Body of pancreas (tissue), 4 donors: ENCODE measurements at regions not wholly inside any gene's neighbourhood (a gene's known extent, or its start where the extent isn't known, plus 50 kb on each side); places are given as distances from the start of the nearest gene placed in this dataset.

Experiments
- ATAC-seq: fragments of 150-250 bp; one replicate; pipeline ENCODE4 v1.9.1; 2016
- DNase-seq, 4 donors: peaks; one replicate each; pipeline ENCODE4 v3.0.0-alpha.2; 2019
- H3K27ac ChIP-seq, 4 donors: fragments of 200-600 bp; sonication (generic); 1 replicate in 3 of 4; 2 replicates in 1 of 4; pipeline versions ENCODE4 v1.5.1 to v1.6.1; 2016 to 2019; ENCODE audit warnings: mild to moderate bottlenecking in 1 of 4, mixed read lengths in 1 of 4, moderate library complexity in 1 of 4
- H3K27me3 ChIP-seq, 2 donors: fragments of 200-600 bp; sonication (generic); one replicate each; pipeline ENCODE4 v1.6.0; 2016; ENCODE audit warnings: mild to moderate bottlenecking in 1 of 2
- H3K36me3 ChIP-seq, 2 donors: fragments of 200-600 bp; sonication (generic); replicated peaks in 1 of 2; 2 replicates each; pipeline ENCODE4 v1.5.1; 2016; ENCODE audit warnings: low read depth in 2 of 2; ENCODE audit not compliant: insufficient read depth in 1 of 2
- H3K4me1 ChIP-seq: fragments of 200-600 bp; sonication (generic); one replicate; pipeline ENCODE4 v1.6.0; 2016
- H3K4me3 ChIP-seq, 2 donors: fragments of 200-600 bp; sonication (generic); 1 replicate in 1 of 2; 2 replicates in 1 of 2; pipeline ENCODE4 v1.5.1; 2016 to 2019
- H3K9me3 ChIP-seq, 3 donors: fragments of 200-600 bp; sonication (generic); 1 replicate in 2 of 3; 2 replicates in 1 of 3; pipeline ENCODE4 v1.5.1; 2016
- CTCF ChIP-seq, 7 experiments: fragments of 450-650 bp in 4 of 7; fragments of 200-600 bp in 3 of 7; sonication (generic) in 3 of 7; IDR thresholded peaks; one replicate each; pipeline ENCODE4 v1.5.1; 2016 to 2019; ENCODE audit warnings: antibody characterized with exemption in 7 of 7
- POLR2A ChIP-seq, 3 donors: fragments of 450-650 bp; IDR thresholded peaks; one replicate each; pipeline ENCODE4 v1.6.1; 2016; ENCODE audit warnings: antibody characterized with exemption in 3 of 3, mild to moderate bottlenecking in 2 of 3
- WGBS, 2 donors: methylation state at CpG; one replicate each; pipeline ENCODE4 v1.1.5; 2017; 5-methylcytosine and 5-hydroxymethylcytosine counted together
- intact Hi-C: fragments of 100-400 bp; cut with DNase I; formaldehyde crosslinking; loops from one replicate; pipeline ENCODE4 v1.15.1; 2023

GRCh38 chr17:59451706-59452105 is 113.7 kb upstream of the DHX40 start:
- Histone ChIP-seq H3K9me3 (no peaks in the 10 kb centered on the region), H3K4me3 (no peak overlapping the region), H3K4me1 (no peaks in the 10 kb centered on the region), H3K27ac (no peak overlapping the region), H3K36me3 (no peaks in the 10 kb centered on the region), H3K27me3 (no peaks in the 10 kb centered on the region)
- intact Hi-C loops, result no loop called here
- 34 to 35% methylated on average over 4 to 5 of the region's 5 CpGs for WGBS, 2 donors
- TF ChIP-seq CTCF (IDR thresholded peaks at IDR 0.05) (no peak), POLR2A (IDR thresholded peaks at IDR 0.05) (no peak)
- DNase-seq (no peak), ATAC-seq (no peak)

- ATAC-seq (no peak), DNase-seq (no peak)
- Histone ChIP-seq H3K27me3 (no peaks in the 10 kb centered on the region), H3K4me3 (no peak overlapping the region), H3K9me3 (no peaks in the 10 kb centered on the region), H3K27ac (no peak overlapping the region), H3K36me3 (no peaks in the 10 kb centered on the region), H3K4me1 (no peaks in the 10 kb centered on the region)
- intact Hi-C loops, result no loop called here
- TF ChIP-seq POLR2A (IDR thresholded peaks at IDR 0.05), result no peak
- no peak for TF ChIP-seq CTCF (IDR thresholded peaks at IDR 0.05)
- WGBS, 2 donors, result 88 to 95% methylated on average over 3 of the region's 3 CpGs
Observed at GRCh38 chr17:59454633-59455105, 110.7 kb upstream of the DHX40 start.

GRCh38 chr17:59456428-59456827 is 109.0 kb upstream of the DHX40 start:
- WGBS, 2 donors, result 87 to 96% methylated on average over 5 to 7 of the region's 7 CpGs
- ATAC-seq, result no peak
- TF ChIP-seq CTCF (IDR thresholded peaks at IDR 0.05), result no peak
- no peak for TF ChIP-seq POLR2A (IDR thresholded peaks at IDR 0.05)
- H3K36me3 ChIP-seq, result no peaks in the 10 kb centered on the region
- no peak for DNase-seq
- no peaks in the 10 kb centered on the region for H3K9me3 ChIP-seq
- H3K27me3 ChIP-seq, result no peaks in the 10 kb centered on the region
- no peak overlapping the region for H3K4me3 ChIP-seq
- H3K27ac ChIP-seq, result no peak overlapping the region
- intact Hi-C loops, result no loop called here
- H3K4me1 ChIP-seq, result no peaks in the 10 kb centered on the region

GRCh38 chr17:59456923-59457615 is 108.3 kb upstream of the DHX40 start:
- no peak for TF ChIP-seq CTCF (IDR thresholded peaks at IDR 0.05)
- TF ChIP-seq POLR2A (IDR thresholded peaks at IDR 0.05), result no peak
- WGBS, 2 donors, result 94 to 100% methylated on average over 5 of the region's 5 CpGs
- Histone ChIP-seq H3K4me1 (no peaks in the 10 kb centered on the region), H3K27me3 (no peaks in the 10 kb centered on the region), H3K4me3 (no peak overlapping the region), H3K9me3 (no peaks in the 10 kb centered on the region), H3K27ac (no peak overlapping the region), H3K36me3 (no peaks in the 10 kb centered on the region)
- intact Hi-C loops, result no loop called here
- no peak for DNase-seq
- ATAC-seq, result no peak

GRCh38 chr17:59462385-59462784 is 103.0 kb upstream of the DHX40 start:
- H3K36me3 ChIP-seq, result no peaks in the 10 kb centered on the region
- H3K4me3 ChIP-seq, result no peak overlapping the region
- H3K4me1 ChIP-seq, result peaks cover 7% of the 10 kb centered on the region
- ATAC-seq (no peak), DNase-seq (no peak)
- no peaks in the 10 kb centered on the region for H3K27me3 ChIP-seq
- no peak overlapping the region for H3K27ac ChIP-seq
- no peak for TF ChIP-seq POLR2A (IDR thresholded peaks at IDR 0.05)
- no peak for TF ChIP-seq CTCF (IDR thresholded peaks at IDR 0.05)
- intact Hi-C loops, result no loop called here
- 78 to 82% methylated on average over 4 of the region's 4 CpGs for WGBS, 2 donors
- H3K9me3 ChIP-seq, result no peaks in the 10 kb centered on the region
